GM12874 (cell line): ENCODE measurements at regions not wholly inside any gene's neighbourhood (a gene's known extent, or its start where the extent isn't known, plus 50 kb on each side); places are given as distances from the start of the nearest gene placed in this dataset.

Experiments used
- TF ChIP-seq, protein P1 (sequence below): IDR thresholded peaks from 2 replicates; pipeline ENCODE4 v1.5.1; 2011; ENCODE audit warnings: low read depth, mild to moderate bottlenecking, control low read depth, low read length, moderate library complexity; ENCODE audit not compliant: insufficient read depth

DNA sequence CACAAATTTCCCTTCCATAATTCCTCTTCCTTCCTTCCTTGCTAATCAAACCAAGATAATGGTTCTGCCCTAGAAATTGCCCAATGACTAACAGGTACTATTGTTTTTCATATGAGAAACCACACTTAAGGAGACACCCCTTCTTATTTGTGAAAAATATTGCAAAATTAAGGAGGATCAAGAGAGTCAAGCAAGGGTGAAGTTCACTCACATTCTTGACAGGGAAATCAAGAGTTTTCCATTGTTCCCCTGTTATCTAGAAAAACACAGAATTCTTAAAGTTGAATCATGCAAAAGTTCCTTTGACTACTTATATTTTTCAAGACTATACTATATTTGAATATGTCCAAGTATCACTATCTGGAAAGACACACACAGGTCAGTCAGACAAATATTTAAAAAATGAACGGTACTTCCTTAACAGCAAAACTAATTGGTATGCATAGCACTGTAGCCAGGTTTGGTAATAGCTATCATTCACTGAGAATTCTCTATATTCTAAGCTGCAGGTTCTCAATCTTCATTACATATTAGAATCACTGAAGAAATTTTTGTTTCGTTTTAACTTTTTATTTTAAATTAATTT is 897.2 kb downstream of the DIAPH3 start:
- TF ChIP-seq, protein P1, sequence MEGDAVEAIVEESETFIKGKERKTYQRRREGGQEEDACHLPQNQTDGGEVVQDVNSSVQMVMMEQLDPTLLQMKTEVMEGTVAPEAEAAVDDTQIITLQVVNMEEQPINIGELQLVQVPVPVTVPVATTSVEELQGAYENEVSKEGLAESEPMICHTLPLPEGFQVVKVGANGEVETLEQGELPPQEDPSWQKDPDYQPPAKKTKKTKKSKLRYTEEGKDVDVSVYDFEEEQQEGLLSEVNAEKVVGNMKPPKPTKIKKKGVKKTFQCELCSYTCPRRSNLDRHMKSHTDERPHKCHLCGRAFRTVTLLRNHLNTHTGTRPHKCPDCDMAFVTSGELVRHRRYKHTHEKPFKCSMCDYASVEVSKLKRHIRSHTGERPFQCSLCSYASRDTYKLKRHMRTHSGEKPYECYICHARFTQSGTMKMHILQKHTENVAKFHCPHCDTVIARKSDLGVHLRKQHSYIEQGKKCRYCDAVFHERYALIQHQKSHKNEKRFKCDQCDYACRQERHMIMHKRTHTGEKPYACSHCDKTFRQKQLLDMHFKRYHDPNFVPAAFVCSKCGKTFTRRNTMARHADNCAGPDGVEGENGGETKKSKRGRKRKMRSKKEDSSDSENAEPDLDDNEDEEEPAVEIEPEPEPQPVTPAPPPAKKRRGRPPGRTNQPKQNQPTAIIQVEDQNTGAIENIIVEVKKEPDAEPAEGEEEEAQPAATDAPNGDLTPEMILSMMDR = no peak

DNA sequence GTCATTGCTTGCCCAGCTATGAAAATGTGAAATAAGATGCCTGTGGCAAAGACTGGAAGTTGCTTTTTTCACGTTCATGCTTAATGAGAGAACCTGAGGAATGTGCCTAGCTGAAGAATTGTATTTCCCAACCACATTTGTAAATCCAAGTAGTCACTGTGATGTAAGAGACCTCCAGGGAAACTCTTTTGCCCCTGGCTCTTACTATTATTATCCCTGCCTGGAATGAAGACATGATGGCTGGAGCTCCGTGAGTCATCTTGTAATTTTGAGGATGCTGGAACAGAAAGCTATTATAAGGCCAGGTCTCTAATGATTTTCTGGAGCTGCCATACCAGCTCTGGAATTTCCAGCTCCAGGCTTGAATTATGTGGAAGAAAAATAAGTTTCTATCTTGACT is 894.3 kb downstream of the DIAPH3 start:
- TF ChIP-seq, protein P1 = no peak

DNA sequence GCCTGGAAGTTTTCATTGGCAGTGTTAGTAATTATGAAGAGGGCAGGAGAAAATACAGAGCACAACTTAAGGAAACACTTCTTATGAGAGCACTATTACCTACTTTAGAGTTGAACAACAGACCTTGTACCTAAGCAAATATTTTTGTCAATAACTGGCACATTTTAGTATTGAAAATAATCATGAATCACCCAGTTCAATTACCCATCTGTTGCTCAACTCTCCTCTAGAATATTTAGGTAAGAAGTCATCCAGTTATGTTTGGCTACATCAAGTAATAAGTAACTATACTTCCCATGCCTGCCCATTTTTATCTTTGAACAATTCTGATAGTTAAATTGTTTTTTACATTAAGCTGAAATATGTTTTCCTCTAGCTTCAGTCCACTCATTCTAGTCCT is 893.4 kb downstream of the DIAPH3 start:
- TF ChIP-seq, protein P1 = no peak

DNA sequence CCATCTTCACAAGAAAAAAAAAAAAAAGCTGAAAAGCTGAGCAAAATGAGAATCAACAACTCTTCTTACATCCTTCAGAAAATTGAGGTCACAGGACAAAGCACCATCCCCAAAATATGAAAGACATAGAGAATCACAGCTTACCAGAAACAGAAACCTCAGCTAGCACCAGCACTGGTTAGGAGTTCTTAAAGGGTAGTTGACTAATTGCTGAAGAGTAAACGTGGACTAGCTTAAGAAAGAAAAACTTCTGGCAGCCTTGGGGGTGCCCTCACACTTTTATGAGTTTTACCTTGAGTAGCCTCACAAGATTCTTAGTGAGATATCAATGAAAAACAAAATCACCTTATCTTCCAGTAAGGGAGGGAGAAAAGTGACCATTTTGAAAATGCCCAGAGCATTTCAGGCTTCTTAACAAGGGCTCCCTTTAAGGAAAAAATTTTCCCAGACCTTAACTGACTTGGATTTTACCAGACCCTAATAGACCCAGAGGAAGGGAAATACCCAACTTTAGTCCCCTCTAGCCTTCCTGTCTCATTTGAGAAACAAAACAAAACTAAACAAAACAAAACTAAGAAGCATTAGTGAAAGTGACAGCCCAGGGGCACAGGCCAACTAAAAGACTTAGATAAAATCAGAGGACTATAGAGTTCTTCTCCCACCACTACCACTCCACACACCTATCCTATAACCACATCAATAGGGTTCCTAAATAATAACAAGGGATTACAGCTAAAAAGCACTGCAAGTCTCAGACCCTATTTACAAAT is 888.6 kb downstream of the DIAPH3 start:
- TF ChIP-seq, protein P1 = no peak

DNA sequence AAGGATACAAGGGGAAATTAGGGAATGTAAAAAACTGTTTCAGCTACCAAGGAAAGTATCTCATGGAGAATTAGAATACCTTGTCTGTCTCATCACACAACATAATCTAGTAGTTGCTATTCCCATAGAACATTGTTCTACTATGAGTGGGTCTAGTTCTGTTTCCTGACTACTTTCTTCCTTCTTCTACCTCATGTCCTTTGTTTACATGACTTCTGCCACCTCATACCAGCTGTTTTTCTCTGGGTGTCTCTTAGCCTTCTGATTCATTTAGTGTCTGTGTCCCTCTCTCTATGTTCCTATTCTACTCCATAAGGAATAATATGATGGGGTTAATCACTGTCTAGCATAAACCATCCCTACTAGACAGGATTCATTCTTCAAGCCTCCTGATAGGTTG is 887.3 kb downstream of the DIAPH3 start:
- TF ChIP-seq, protein P1 = no peak

DNA sequence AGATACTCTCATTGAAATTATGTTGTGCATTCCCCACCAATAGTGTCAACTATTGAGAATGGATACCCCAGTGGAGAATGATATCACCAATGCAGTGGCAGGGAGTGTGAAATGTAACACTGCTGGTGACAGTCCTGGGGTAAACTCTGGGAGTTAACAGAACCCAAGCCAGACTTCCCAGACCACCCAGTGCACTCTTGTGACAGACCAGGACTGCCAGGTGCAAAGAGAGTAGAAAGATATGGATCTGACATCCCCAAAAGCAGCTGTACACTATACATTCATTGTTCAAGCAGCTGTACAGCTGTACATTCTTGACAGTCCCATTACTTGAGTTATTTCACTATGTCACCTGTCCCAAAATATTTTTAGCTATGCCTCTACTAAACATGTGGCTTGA is 886.6 kb downstream of the DIAPH3 start:
- TF ChIP-seq, protein P1 = no peak

DNA sequence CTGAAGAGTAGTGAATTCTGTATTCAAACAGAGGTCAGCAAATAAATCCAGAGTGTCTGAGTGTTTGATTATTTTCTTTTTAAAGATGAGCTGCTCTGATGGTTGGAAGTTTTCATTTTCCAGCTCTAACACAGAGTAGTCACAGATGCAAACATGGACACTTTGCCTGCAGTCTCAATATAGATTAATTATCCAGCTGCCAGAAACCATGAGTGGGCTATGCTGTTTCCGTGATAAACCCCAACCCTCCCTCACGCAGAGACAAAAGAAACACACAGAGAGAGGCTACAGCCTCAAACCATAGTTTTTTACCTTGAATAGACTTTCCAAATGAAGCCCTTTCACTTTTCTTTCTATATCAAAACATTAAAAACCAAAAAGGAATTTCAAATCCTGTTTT is 884.7 kb downstream of the DIAPH3 start:
- TF ChIP-seq, protein P1 = no peak
